Activated CD8-positive, alpha-beta T cell treated with anti-CD3 and anti-CD28 coated beads for 36 hours (primary cell): ENCODE measurements at regions not wholly inside any gene's neighbourhood (a gene's known extent, or its start where the extent isn't known, plus 50 kb on each side); places are given as distances from the start of the nearest gene placed in this dataset.

Source experiments
- ATAC-seq: fragments of 200-7000 bp; cut with Tn5 transposase; one replicate; pipeline ENCODE4 v1.10.0; 2021; ENCODE audit warnings: mild to moderate bottlenecking, moderate library complexity
- CTCF ChIA-PET: fragments of 350-600 bp; sonication (Branson Sonifier 250); formaldehyde crosslinking; loops from one replicate; lab custom pipeline; 2021; ENCODE audit warnings: antibody characterized with exemption; lab: Charles Lee
- POLR2A ChIA-PET: fragments of 350-600 bp; sonication (Branson Sonifier 250); formaldehyde crosslinking; loops from one replicate; lab custom pipeline; 2021; ENCODE audit warnings: antibody characterized with exemption; lab: Charles Lee
- DNase-seq: peaks from one replicate; pipeline ENCODE4 v3.0.0-alpha.2; 2020
- H3K27ac Mint-ChIP-seq: one replicate; pipeline ENCODE4 v1.8.0; 2021; ENCODE audit warnings: mild to moderate bottlenecking, mixed read lengths
- H3K27me3 Mint-ChIP-seq: one replicate; pipeline ENCODE4 v1.8.0; 2021; ENCODE audit warnings: mixed read lengths
- H3K36me3 Mint-ChIP-seq: one replicate; pipeline ENCODE4 v1.8.0; 2021; ENCODE audit warnings: low read depth, mixed read lengths
- H3K4me1 Mint-ChIP-seq: one replicate; pipeline ENCODE4 v1.8.0; 2021; ENCODE audit warnings: low read depth, mixed read lengths
- H3K4me3 Mint-ChIP-seq: one replicate; pipeline ENCODE4 v1.8.0; 2021; ENCODE audit warnings: mild to moderate bottlenecking, moderate library complexity, mixed read lengths
- H3K9me3 Mint-ChIP-seq: one replicate; pipeline ENCODE4 v1.8.0; 2021; ENCODE audit warnings: mixed read lengths
- intact Hi-C: fragments of 100-400 bp; cut with micrococcal nuclease; formaldehyde crosslinking; loops from one replicate; pipeline ENCODE4 v1.10.0; 2022
- TF ChIP-seq, protein P1 (sequence below): fragments of 200-600 bp; IDR thresholded peaks from one replicate; pipeline ENCODE4 v1.8.0; 2022; ENCODE audit warnings: antibody characterized with exemption, mild to moderate bottlenecking

DNA sequence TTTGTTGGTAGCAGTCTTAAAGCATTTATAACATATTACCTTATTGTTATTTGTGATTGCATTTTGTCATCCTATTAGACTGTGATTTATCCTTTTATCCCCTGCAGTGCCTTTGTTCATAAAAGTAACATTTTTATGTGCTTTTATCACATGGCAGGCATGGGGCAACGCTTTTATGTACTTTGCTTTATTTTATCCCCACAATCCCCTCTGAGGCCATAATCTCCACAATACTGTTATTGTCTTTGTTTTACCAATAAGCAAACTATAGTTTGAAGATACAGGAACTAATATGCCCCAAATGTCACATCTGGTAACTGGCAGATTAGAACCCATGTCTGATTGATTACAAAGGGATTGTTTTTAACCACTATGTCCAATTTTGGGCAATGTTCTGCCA, 613.5 kb downstream of the REEP3 start:
- intact Hi-C loops = no loop called here
- Mint-ChIP-seq H3K27me3 (no peaks in the 10 kb centered on the region), H3K4me3 (no peak overlapping the region), H3K4me1 (no peaks in the 10 kb centered on the region), H3K36me3 (no peaks in the 10 kb centered on the region), H3K9me3 (no peaks in the 10 kb centered on the region), H3K27ac (no peak overlapping the region)
- DNase-seq (no peak), ATAC-seq (no peak)
- POLR2A ChIA-PET = no interaction called here
- TF ChIP-seq, protein P1, sequence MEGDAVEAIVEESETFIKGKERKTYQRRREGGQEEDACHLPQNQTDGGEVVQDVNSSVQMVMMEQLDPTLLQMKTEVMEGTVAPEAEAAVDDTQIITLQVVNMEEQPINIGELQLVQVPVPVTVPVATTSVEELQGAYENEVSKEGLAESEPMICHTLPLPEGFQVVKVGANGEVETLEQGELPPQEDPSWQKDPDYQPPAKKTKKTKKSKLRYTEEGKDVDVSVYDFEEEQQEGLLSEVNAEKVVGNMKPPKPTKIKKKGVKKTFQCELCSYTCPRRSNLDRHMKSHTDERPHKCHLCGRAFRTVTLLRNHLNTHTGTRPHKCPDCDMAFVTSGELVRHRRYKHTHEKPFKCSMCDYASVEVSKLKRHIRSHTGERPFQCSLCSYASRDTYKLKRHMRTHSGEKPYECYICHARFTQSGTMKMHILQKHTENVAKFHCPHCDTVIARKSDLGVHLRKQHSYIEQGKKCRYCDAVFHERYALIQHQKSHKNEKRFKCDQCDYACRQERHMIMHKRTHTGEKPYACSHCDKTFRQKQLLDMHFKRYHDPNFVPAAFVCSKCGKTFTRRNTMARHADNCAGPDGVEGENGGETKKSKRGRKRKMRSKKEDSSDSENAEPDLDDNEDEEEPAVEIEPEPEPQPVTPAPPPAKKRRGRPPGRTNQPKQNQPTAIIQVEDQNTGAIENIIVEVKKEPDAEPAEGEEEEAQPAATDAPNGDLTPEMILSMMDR = no peak
- CTCF ChIA-PET = no interaction called here

DNA sequence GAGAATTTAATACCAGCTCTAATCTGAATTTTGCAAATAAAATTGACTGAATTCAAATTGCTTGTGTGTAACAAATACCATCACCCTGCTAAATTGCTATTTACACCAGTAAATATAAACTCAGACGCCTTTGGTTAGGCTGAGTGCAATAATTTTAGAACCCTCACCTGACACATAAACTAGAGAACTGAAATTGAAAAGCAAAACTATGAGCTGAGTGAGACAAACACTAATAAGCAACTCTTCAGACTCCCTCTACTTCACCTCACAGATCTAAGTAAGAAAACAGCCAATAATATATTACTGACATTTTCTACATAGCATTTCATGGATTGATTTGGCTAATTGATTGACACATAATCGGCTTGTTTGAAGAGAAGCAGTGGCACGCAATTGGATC, 621.2 kb downstream of the REEP3 start:
- Mint-ChIP-seq H3K4me1 (no peaks in the 10 kb centered on the region), H3K27me3 (no peaks in the 10 kb centered on the region), H3K27ac (no peak overlapping the region), H3K4me3 (no peak overlapping the region), H3K9me3 (no peaks in the 10 kb centered on the region), H3K36me3 (no peaks in the 10 kb centered on the region)
- CTCF ChIA-PET = no interaction called here
- ATAC-seq (no peak), DNase-seq (no peak)
- TF ChIP-seq, protein P1 = no peak
- POLR2A ChIA-PET = no interaction called here
- intact Hi-C loops = no loop called here

DNA sequence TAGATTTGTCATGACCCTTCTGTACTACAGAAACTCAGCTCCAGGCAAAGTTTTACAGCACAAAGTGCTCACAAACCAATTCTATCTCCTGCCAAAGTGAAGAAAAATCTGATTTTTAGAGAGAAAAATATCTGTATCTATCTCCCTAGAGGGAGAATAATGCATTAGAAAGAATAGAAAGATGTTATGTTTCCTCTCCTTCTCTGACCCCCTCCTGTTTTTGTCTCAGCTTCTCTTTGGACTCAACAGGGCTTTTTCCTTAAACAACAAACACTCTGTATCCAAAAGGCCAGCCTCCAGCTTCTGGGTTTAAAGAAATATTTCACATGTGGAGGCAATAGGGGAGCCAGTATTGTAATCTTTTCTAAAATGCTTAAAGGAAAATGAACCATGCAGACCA, 627.4 kb downstream of the REEP3 start:
- no peaks in the 10 kb centered on the region for H3K36me3 Mint-ChIP-seq
- CTCF ChIA-PET = no interaction called here
- POLR2A ChIA-PET = no interaction called here
- DNase-seq (no peak), ATAC-seq (no peak)
- H3K4me1 Mint-ChIP-seq = no peaks in the 10 kb centered on the region
- H3K27me3 Mint-ChIP-seq = no peaks in the 10 kb centered on the region
- H3K4me3 Mint-ChIP-seq = no peak overlapping the region
- no peak overlapping the region for H3K27ac Mint-ChIP-seq
- TF ChIP-seq, protein P1 = no peak
- H3K9me3 Mint-ChIP-seq = no peaks in the 10 kb centered on the region
- intact Hi-C loops = no loop called here

DNA sequence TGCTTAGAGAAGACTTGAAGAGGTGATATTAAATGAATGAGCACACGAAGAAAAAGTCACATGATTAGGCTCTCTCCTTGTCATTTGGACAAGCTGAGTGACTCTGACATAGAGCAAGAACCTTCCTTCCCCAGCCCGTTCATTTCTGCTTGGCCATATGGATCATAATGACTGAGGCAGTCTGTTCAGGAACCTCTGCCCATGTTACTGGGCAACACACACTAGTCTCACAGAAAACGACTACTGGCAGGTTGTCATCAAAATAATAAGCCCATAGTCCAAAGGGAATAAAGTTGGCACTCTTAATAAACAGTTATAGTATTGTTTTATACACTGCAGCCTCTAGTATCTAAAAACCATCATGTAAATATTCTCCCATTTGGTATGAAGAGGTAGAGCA, 635.0 kb downstream of the REEP3 start:
- Mint-ChIP-seq H3K27me3 (no peaks in the 10 kb centered on the region), H3K4me3 (no peak overlapping the region), H3K27ac (no peak overlapping the region), H3K36me3 (no peaks in the 10 kb centered on the region), H3K9me3 (no peaks in the 10 kb centered on the region), H3K4me1 (no peaks in the 10 kb centered on the region)
- DNase-seq (no peak), ATAC-seq (no peak)
- CTCF ChIA-PET = no interaction called here
- intact Hi-C loops = no loop called here
- TF ChIP-seq, protein P1 = no peak
- POLR2A ChIA-PET = no interaction called here

DNA sequence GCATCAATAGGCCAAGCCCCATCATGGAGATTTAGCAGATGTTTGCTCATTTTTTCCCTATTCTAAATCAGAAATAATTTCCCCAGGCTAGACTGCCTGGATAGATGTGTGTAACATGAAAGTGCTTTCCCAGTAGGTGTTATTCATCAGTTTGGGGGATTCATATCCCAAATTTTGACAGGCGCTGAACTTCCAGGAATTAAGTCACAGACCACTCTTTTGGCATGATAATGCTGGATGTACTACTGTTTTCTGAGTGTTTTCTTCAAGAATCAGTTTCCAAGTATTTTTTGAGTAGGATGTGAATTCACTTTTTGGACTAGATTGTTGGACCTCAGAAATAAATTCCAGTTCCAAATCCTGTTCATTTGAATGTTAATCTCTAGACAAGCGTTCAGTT, 637.4 kb downstream of the REEP3 start:
- ChIA-PET CTCF (no interaction called here), POLR2A (no interaction called here)
- DNase-seq = no peak
- TF ChIP-seq, protein P1 = no peak
- intact Hi-C loops = no loop called here
- no peaks in the 10 kb centered on the region for H3K9me3 Mint-ChIP-seq
- H3K4me1 Mint-ChIP-seq = no peaks in the 10 kb centered on the region
- ATAC-seq = no peak
- no peaks in the 10 kb centered on the region for H3K27me3 Mint-ChIP-seq
- H3K4me3 Mint-ChIP-seq = no peak overlapping the region
- H3K36me3 Mint-ChIP-seq = no peaks in the 10 kb centered on the region
- no peak overlapping the region for H3K27ac Mint-ChIP-seq
